Erythroblast (primary cell): ENCODE measurements at regions not wholly inside any gene's neighbourhood (a gene's known extent, or its start where the extent isn't known, plus 50 kb on each side); places are given as distances from the start of the nearest gene placed in this dataset.
"Not testable (repeated sequence)": the region's sequence is repeated elsewhere in the genome, so short reads cannot be mapped to it uniquely, and the experiment has no call there.

ENCODE experiments used
- GATA1 ChIP-seq: IDR thresholded peaks from 2 replicates; pipeline ENCODE4 v1.6.1; 2011; ENCODE audit warnings: low read depth, mild to moderate bottlenecking, control low read depth, low read length, moderate library complexity
- POLR2A ChIP-seq: IDR thresholded peaks from 2 replicates; pipeline ENCODE4 v1.6.1; 2011; ENCODE audit warnings: mild to moderate bottlenecking, low read length

DNA sequence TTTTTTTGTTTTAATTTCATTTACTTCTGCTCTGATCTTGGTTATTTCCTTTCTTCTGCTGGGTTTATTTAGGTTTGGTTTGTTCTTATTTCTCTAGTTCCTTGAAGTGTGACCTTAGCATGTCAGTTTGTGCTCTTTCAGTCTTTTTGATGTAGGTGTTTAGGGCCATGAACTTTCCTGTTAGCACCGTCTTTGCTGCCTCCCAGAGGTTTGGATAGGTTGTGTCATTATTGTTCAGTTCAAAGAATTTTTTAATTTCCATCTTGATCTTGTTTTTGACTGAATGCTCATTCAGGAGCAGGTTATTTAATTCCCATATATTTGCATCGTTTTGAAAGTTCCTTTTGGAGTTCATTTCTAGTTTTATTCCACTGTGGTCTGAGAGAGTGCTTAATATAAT lies 539.0 kb upstream of the ZP4 start:
- TF ChIP-seq POLR2A, GATA1: not testable (repeated sequence)
